HepG2 (cell line): ENCODE measurements at regions not wholly inside any gene's neighbourhood (a gene's known extent, or its start where the extent isn't known, plus 50 kb on each side); places are given as distances from the start of the nearest gene placed in this dataset.
"Not testable (repeated sequence)": the region's sequence is repeated elsewhere in the genome, so short reads cannot be mapped to it uniquely, and the experiment has no call there.

Experiments
- ATAC-seq: fragments of 200-7000 bp; cut with Tn5 transposase; 3 replicates; pipeline ENCODE4 v1.9.1; 2020; ENCODE audit warnings: mild to moderate bottlenecking, moderate library complexity
- BruUV-seq: library from RNA; stranded (reverse); fragments of 400-500 nt; replicated peaks from 2 replicates; lab custom pipeline; 2021; lab: Mats Ljungman, UMichigan
- CTCF ChIA-PET: fragments of 300-600 bp; formaldehyde crosslinking; extraction: SDS; loops from one replicate; lab custom pipeline; 2021; ENCODE audit warnings: low total read pairs, inconsistent platforms, low intra/inter-chr PET ratio; lab: Yijun Ruan, JAX
- POLR2A ChIA-PET: fragments of 350-600 bp; sonication (Branson Sonifier 250); formaldehyde crosslinking; loops from one replicate; lab custom pipeline; 2020; ENCODE audit warnings: antibody characterized with exemption, inconsistent platforms; lab: Yijun Ruan, JAX
- DNase-seq: peaks from one replicate; pipeline ENCODE4 v3.0.0-alpha.2; 2015; ENCODE audit warnings: low spot score
- FAIRE-seq: peaks from 3 replicates; lab custom pipeline; 2011; peaks lifted over from hg19 to GRCh38; lab: Jason Lieb, UNC
- H2AFZ ChIP-seq: one replicate; pipeline ENCODE4 v1.6.1; 2011; ENCODE audit warnings: low read length, inconsistent platforms
- H3K27ac ChIP-seq: fragments of 300-600 bp; 3 replicates; pipeline ENCODE4 v1.8.0; 2011; ENCODE audit warnings: mixed run types, mild to moderate bottlenecking, mixed read lengths, low read length, inconsistent platforms; ENCODE audit not compliant: insufficient read depth; ENCODE audit errors: extremely low read length
- H3K27me3 ChIP-seq, 2 experiments: fragments of 200-600 bp in 1 of 2; 2 replicates in 1 of 2; 3 replicates in 1 of 2; pipeline versions ENCODE4 v1.6.0 to v1.8.0; 2011; ENCODE audit warnings: low read length in 2 of 2, mild to moderate bottlenecking in 2 of 2, moderate library complexity in 2 of 2, inconsistent platforms in 1 of 2; ENCODE audit not compliant: insufficient read depth in 2 of 2, control insufficient read depth in 1 of 2
- H3K36me3 ChIP-seq, 2 experiments: fragments of 200-600 bp in 1 of 2; replicated peaks in 1 of 2; 2 replicates in 1 of 2; 3 replicates in 1 of 2; pipeline versions ENCODE4 v1.5.1 to v1.8.0; 2011; ENCODE audit warnings: low read length in 2 of 2, inconsistent platforms in 1 of 2; ENCODE audit not compliant: insufficient read depth in 2 of 2, control insufficient read depth in 1 of 2
- H3K4me1 ChIP-seq: 2 replicates; pipeline ENCODE4 v1.5.1; 2012; ENCODE audit warnings: low read length, inconsistent platforms; ENCODE audit not compliant: insufficient read depth
- H3K4me2 ChIP-seq: 2 replicates; pipeline ENCODE4 v1.6.0; 2011; ENCODE audit warnings: low read depth, low read length, inconsistent platforms
- H3K4me3 ChIP-seq, 3 experiments: fragments of 200-600 bp in 1 of 3; sonication (generic), shearing (Covaris generic) in 1 of 3; replicated peaks in 1 of 3; 2 replicates each; pipeline ENCODE4 v1.5.1; 2011 to 2016; ENCODE audit warnings: low read length in 3 of 3, inconsistent platforms in 2 of 3, low read depth in 2 of 3, mild to moderate bottlenecking in 2 of 3, control low read depth in 1 of 3, mixed read lengths in 1 of 3; ENCODE audit not compliant: insufficient read depth in 1 of 3
- H3K79me2 ChIP-seq: one replicate; pipeline ENCODE4 v1.6.1; 2011; ENCODE audit warnings: low read length, inconsistent platforms; ENCODE audit not compliant: insufficient read depth
- H3K9ac ChIP-seq: 2 replicates; pipeline ENCODE4 v1.6.0; 2011; ENCODE audit warnings: mild to moderate bottlenecking, low read depth, low read length, inconsistent platforms; ENCODE audit not compliant: insufficient read depth
- H3K9me3 ChIP-seq: 2 replicates; pipeline ENCODE4 v1.5.1; 2012; ENCODE audit warnings: mild to moderate bottlenecking, low read length
- H4K20me1 ChIP-seq: 2 replicates; pipeline ENCODE4 v1.6.0; 2011; ENCODE audit warnings: inconsistent platforms, mild to moderate bottlenecking, low read length, moderate library complexity; ENCODE audit not compliant: insufficient read depth
- FOXA1 ChIP-seq, 2 experiments: fragments of 450-650 bp in 1 of 2; sonication (generic) in 1 of 2; formaldehyde crosslinking in 1 of 2; IDR thresholded peaks; 2 replicates each; pipeline versions ENCODE4 v1.4.0 to v1.6.1; 2016 to 2020; ENCODE audit warnings: missing genetic modification reagents in 1 of 2
- FOXA3 ChIP-seq: IDR thresholded peaks from 2 replicates; pipeline ENCODE4 v1.6.1; 2016; ENCODE audit warnings: missing genetic modification reagents, missing compliant biosample characterization
- FOXC1 ChIP-seq: sonication (generic); formaldehyde crosslinking; IDR thresholded peaks from 2 replicates; pipeline ENCODE4 v1.8.0; 2022; ENCODE audit warnings: mild to moderate bottlenecking, missing genetic modification reagents, borderline replicate concordance
- ISX ChIP-seq: sonication (generic); formaldehyde crosslinking; conservative IDR thresholded peaks from 2 replicates; pipeline ENCODE4 v1.5.0; 2020; ENCODE audit warnings: missing genetic modification reagents
- JDP2 ChIP-seq: sonication (generic); formaldehyde crosslinking; IDR thresholded peaks from 2 replicates; pipeline ENCODE4 v1.8.1; 2022; ENCODE audit warnings: missing genetic modification reagents, borderline replicate concordance
- PATZ1 ChIP-seq: sonication (generic); formaldehyde crosslinking; IDR thresholded peaks from 2 replicates; pipeline ENCODE4 v1.4.0; 2020; ENCODE audit warnings: missing genetic modification reagents
- POLR2A ChIP-seq, 2 experiments: IDR thresholded peaks; 2 replicates each; pipeline ENCODE4 v1.6.1; 2011; ENCODE audit warnings: low read depth in 2 of 2, low read length in 2 of 2, mild to moderate bottlenecking in 1 of 2, moderate library complexity in 1 of 2; ENCODE audit not compliant: insufficient read depth in 1 of 2
- RCOR2 ChIP-seq: IDR thresholded peaks from 2 replicates; pipeline ENCODE4 v1.6.1; 2016; ENCODE audit warnings: missing biosample characterization, missing genetic modification reagents
- SIX1 ChIP-seq: sonication (generic); formaldehyde crosslinking; IDR thresholded peaks from 2 replicates; pipeline ENCODE4 v1.4.0; 2020; ENCODE audit warnings: missing genetic modification reagents, borderline replicate concordance
- SMAD1 ChIP-seq: sonication (generic); formaldehyde crosslinking; IDR thresholded peaks from 2 replicates; pipeline ENCODE4 v1.4.0; 2020; ENCODE audit warnings: missing genetic modification reagents, low read depth, mild to moderate bottlenecking, borderline replicate concordance
- SRF ChIP-seq: IDR thresholded peaks from 2 replicates; pipeline ENCODE4 v1.6.1; 2011; ENCODE audit warnings: mild to moderate bottlenecking, low read depth, low read length, moderate library complexity
- ZBTB43 ChIP-seq: sonication (generic); formaldehyde crosslinking; conservative IDR thresholded peaks from 2 replicates; pipeline ENCODE4 v1.4.0; 2020; ENCODE audit warnings: missing genetic modification reagents
- ZFP91 ChIP-seq: sonication (generic); formaldehyde crosslinking; IDR thresholded peaks from 2 replicates; pipeline ENCODE4 v1.9.0; 2022; ENCODE audit warnings: missing genetic modification reagents, mild to moderate bottlenecking, borderline replicate concordance
- ZNF101 ChIP-seq: sonication (generic); formaldehyde crosslinking; IDR thresholded peaks from 2 replicates; pipeline ENCODE4 v1.4.0; 2020; ENCODE audit warnings: mild to moderate bottlenecking, low read depth, missing genetic modification reagents, borderline replicate concordance
- ZNF24 ChIP-seq: fragments of 450-650 bp; IDR thresholded peaks from 2 replicates; pipeline ENCODE4 v1.6.1; 2017; ENCODE audit warnings: antibody characterized with exemption, mild to moderate bottlenecking
- ZNF292 ChIP-seq: sonication (generic); formaldehyde crosslinking; IDR thresholded peaks from 2 replicates; pipeline ENCODE4 v1.8.1; 2022; ENCODE audit warnings: mild to moderate bottlenecking, low read depth, missing genetic modification reagents, borderline replicate concordance
- WGBS: methylation state at CpG from one replicate; pipeline ENCODE4 v1.1.6; 2017; ENCODE audit warnings: low lambda C conversion rate; 5-methylcytosine and 5-hydroxymethylcytosine counted together
- in situ Hi-C: cut with HindIII; loops from 2 replicates; pipeline ENCODE4 v1.10.0; 2017; ENCODE audit warnings: low pct_unique_long_range_greater_than_20kb; ENCODE audit not compliant: extremely low pct_ligation_motif_present
- intact Hi-C: fragments of 100-400 bp; cut with micrococcal nuclease; formaldehyde crosslinking; loops from one replicate; pipeline ENCODE4 v1.10.0; 2022; ENCODE audit not compliant: unreplicated experiment

GRCh38 chr2:55793602-55794001 lies 100.0 kb upstream of the PNPT1 start:
- 65% methylated on average over 9 of the region's 12 CpGs for WGBS
- ATAC-seq; H3K4me3 ChIP-seq; H2AFZ ChIP-seq; H3K4me1 ChIP-seq; FAIRE-seq; H3K4me2 ChIP-seq; H3K27me3 ChIP-seq; DNase-seq; BruUV-seq; H3K9me3 ChIP-seq; H3K27ac ChIP-seq; CTCF ChIA-PET; H3K79me2 ChIP-seq; POLR2A ChIA-PET; H3K9ac ChIP-seq; H4K20me1 ChIP-seq; in situ Hi-C loops; H3K36me3 ChIP-seq; intact Hi-C loops; TF ChIP-seq FOXA1 (IDR thresholded peaks at IDR 0.05): not testable (repeated sequence)
- TF ChIP-seq FOXA3 (CRISPR knock-in tag) (peak; percentile 69), ZNF292 (peak; percentile 35; the same call in 1 of the 2 replicates), PATZ1 (CRISPR knock-in tag) (peak; percentile 61; the same call in 1 of the 2 replicates), FOXA1 (CRISPR knock-in tag; IDR thresholded peaks at IDR 0.05) (peak; percentile 82)

GRCh38 chr2:55786280-55786679 lies 92.6 kb upstream of the PNPT1 start:
- Histone ChIP-seq H3K4me2 (no peak overlapping the region), H3K4me3 (no peak overlapping the region), H4K20me1 (no peaks in the 10 kb centered on the region), H3K9me3 (no peaks in the 10 kb centered on the region), H3K36me3 (no peaks in the 10 kb centered on the region), H3K79me2 (no peaks in the 10 kb centered on the region), H2AFZ (no peak overlapping the region), H3K9ac (no peak overlapping the region), H3K4me1 (no peaks in the 10 kb centered on the region), H3K27me3 (0 out of 5 replicates have a peak, but pooled peaks cover 0 to 5% of the 10 kb centered on the region in 2 experiments), H3K27ac (no peak overlapping the region)
- POLR2A ChIA-PET: no interaction called here
- ATAC-seq (no peak), DNase-seq (no peak), FAIRE-seq (no peak)
- intact Hi-C loops: no loop called here
- in situ Hi-C loops: no loop called here
- CTCF ChIA-PET: no interaction called here
- no TSS peak for BruUV-seq
- TF ChIP-seq ISX (CRISPR knock-in tag) (no peak), SMAD1 (no peak), SRF (no peak), SIX1 (CRISPR knock-in tag) (no peak), ZFP91 (CRISPR knock-in tag) (no peak), JDP2 (CRISPR knock-in tag) (no peak), FOXC1 (CRISPR knock-in tag) (no peak), ZNF24 (no peak), ZBTB43 (CRISPR knock-in tag) (no peak), RCOR2 (CRISPR knock-in tag) (no peak), ZNF101 (CRISPR knock-in tag) (no peak), POLR2A (IDR thresholded peaks at IDR 0.05; ENCODE audit: insufficient read depth in 1 of 2, low read depth in 2 of 2, low read length in 2 of 2) (no peak)
